ENCODE measurements at regions not wholly inside any gene's neighbourhood (a gene's known extent, or its start where the extent isn't known, plus 50 kb on each side); places are given as distances from the start of the nearest gene placed in this dataset.

DNA sequence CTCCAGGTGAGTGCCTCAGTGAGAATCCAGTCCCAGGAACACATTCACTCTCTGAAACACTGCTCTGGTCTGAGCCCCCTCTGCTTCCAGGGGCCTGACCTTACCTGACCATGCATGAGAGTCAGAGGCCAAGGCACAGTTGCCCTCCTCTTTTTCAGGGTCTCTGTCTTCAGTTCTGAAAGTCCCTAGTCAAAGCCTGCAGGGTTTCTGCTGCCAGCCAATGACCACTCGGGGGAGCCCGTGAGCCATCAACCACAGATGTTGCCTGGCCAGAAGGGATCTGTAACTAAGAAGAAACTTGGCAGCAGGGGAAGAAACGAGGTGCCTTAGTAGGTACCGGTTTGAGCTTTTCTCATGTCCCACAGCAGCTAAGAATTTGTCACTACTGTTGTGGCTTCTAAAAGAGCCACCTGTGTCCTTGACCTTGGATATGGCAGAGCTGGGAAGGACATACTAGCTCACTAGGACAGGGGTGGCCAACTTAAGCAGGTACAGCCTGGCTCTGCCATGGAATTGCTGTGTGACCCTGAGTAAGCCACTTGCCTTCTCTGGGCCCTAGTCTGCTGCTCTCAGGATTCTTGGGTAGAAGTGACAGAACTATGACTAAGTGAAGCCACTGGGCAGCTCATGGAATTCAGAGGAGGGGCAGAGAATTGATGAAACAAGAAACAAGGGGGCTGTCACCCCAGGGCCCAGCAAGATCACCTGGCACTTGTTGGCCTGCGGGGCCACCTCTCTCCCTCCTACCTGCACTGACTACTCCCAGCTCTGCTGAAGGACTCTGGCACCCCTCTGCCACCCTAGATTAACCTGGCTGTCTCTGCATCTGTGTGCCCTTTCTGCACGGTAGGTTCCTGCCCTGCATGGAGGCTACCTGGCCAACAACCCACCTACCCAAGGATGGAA, 83.8 kb upstream of the GPR26 start:
- TF ChIP-seq ARNT (IDR thresholded peaks at IDR 0.05) (no peak), BHLHE40 (IDR thresholded peaks at IDR 0.05; ENCODE audit: borderline replicate concordance) (no peak), L3MBTL2 (conservative IDR thresholded peaks at IDR 0.05) (no peak), SUZ12 (IDR thresholded peaks at IDR 0.05) (no peak), FOXA1 (IDR thresholded peaks at IDR 0.05) (no peak)

Measured in HEK293T (cell line).